ENCODE measurements at regions not wholly inside any gene's neighbourhood (a gene's known extent, or its start where the extent isn't known, plus 50 kb on each side); places are given as distances from the start of the nearest gene placed in this dataset.

- TF ChIP-seq CTCF (conservative IDR thresholded peaks at IDR 0.05; ENCODE audit: low read length) (no peak), EZH2phosphoT487 (IDR thresholded peaks at IDR 0.05; ENCODE audit: borderline replicate concordance) (no peak)
Observed at GRCh38 chr5:96520345-96520744, 87.3 kb upstream of the PCSK1 start.

Measured in Loucy (cell line).